Osteocyte (in vitro differentiated cells): ENCODE measurements at regions not wholly inside any gene's neighbourhood (a gene's known extent, or its start where the extent isn't known, plus 50 kb on each side); places are given as distances from the start of the nearest gene placed in this dataset.

Experiments
- DNase-seq: peaks from one replicate; pipeline ENCODE4 v3.0.0; 2021; ENCODE audit warnings: mixed read lengths; ENCODE audit not compliant: unreplicated experiment; ENCODE audit errors: extremely low spot score
- H3K27ac Mint-ChIP-seq: one replicate; pipeline ENCODE4 v1.8.0; 2021; ENCODE audit warnings: mild to moderate bottlenecking, mixed read lengths; ENCODE audit not compliant: unreplicated experiment
- H3K27me3 Mint-ChIP-seq: one replicate; pipeline ENCODE4 v1.8.0; 2021; ENCODE audit warnings: mixed read lengths; ENCODE audit not compliant: unreplicated experiment
- H3K36me3 Mint-ChIP-seq: one replicate; pipeline ENCODE4 v1.8.0; 2021; ENCODE audit warnings: mixed read lengths; ENCODE audit not compliant: unreplicated experiment
- H3K4me1 Mint-ChIP-seq: one replicate; pipeline ENCODE4 v1.8.0; 2021; ENCODE audit warnings: mixed read lengths; ENCODE audit not compliant: unreplicated experiment
- H3K4me3 Mint-ChIP-seq: one replicate; pipeline ENCODE4 v1.8.0; 2021; ENCODE audit warnings: mild to moderate bottlenecking, moderate library complexity, mixed read lengths; ENCODE audit not compliant: unreplicated experiment
- H3K9me3 Mint-ChIP-seq: one replicate; pipeline ENCODE4 v1.8.0; 2021; ENCODE audit warnings: mixed read lengths; ENCODE audit not compliant: unreplicated experiment
- TF ChIP-seq, protein P1 (sequence below): fragments of 200-600 bp; sonication (generic); IDR thresholded peaks from 2 replicates; pipeline ENCODE4 v1.5.0; 2021; ENCODE audit warnings: antibody characterized with exemption, mild to moderate bottlenecking, moderate library complexity

- Mint-ChIP-seq H3K4me1 (no peaks in the 10 kb centered on the region), H3K36me3 (no peaks in the 10 kb centered on the region), H3K4me3 (no peak overlapping the region), H3K9me3 (peaks cover 14% of the 10 kb centered on the region), H3K27ac (no peak overlapping the region), H3K27me3 (no peaks in the 10 kb centered on the region)
- no peak for DNase-seq
- TF ChIP-seq, protein P1, sequence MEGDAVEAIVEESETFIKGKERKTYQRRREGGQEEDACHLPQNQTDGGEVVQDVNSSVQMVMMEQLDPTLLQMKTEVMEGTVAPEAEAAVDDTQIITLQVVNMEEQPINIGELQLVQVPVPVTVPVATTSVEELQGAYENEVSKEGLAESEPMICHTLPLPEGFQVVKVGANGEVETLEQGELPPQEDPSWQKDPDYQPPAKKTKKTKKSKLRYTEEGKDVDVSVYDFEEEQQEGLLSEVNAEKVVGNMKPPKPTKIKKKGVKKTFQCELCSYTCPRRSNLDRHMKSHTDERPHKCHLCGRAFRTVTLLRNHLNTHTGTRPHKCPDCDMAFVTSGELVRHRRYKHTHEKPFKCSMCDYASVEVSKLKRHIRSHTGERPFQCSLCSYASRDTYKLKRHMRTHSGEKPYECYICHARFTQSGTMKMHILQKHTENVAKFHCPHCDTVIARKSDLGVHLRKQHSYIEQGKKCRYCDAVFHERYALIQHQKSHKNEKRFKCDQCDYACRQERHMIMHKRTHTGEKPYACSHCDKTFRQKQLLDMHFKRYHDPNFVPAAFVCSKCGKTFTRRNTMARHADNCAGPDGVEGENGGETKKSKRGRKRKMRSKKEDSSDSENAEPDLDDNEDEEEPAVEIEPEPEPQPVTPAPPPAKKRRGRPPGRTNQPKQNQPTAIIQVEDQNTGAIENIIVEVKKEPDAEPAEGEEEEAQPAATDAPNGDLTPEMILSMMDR: no peak
Observed at GRCh38 chr16:6211644-6212043, 1114.0 kb upstream of the EEF2KMT start.

GRCh38 chr16:6209355-6209930 lies 1111.8 kb upstream of the EEF2KMT start:
- no peak for DNase-seq
- no peak overlapping the region for H3K27ac Mint-ChIP-seq
- TF ChIP-seq, protein P1: no peak
- H3K27me3 Mint-ChIP-seq: no peaks in the 10 kb centered on the region
- H3K9me3 Mint-ChIP-seq: peaks cover 12% of the 10 kb centered on the region
- H3K4me3 Mint-ChIP-seq: no peak overlapping the region
- H3K36me3 Mint-ChIP-seq: no peaks in the 10 kb centered on the region
- H3K4me1 Mint-ChIP-seq: no peaks in the 10 kb centered on the region

- H3K4me1 Mint-ChIP-seq: no peaks in the 10 kb centered on the region
- H3K4me3 Mint-ChIP-seq: no peak overlapping the region
- TF ChIP-seq, protein P1: no peak
- DNase-seq: no peak
- H3K27ac Mint-ChIP-seq: no peak overlapping the region
- peaks cover 20% of the 10 kb centered on the region for H3K9me3 Mint-ChIP-seq
- H3K36me3 Mint-ChIP-seq: no peaks in the 10 kb centered on the region
- no peaks in the 10 kb centered on the region for H3K27me3 Mint-ChIP-seq
Observed at GRCh38 chr16:6207580-6207979, 1110.0 kb upstream of the EEF2KMT start.

DNA sequence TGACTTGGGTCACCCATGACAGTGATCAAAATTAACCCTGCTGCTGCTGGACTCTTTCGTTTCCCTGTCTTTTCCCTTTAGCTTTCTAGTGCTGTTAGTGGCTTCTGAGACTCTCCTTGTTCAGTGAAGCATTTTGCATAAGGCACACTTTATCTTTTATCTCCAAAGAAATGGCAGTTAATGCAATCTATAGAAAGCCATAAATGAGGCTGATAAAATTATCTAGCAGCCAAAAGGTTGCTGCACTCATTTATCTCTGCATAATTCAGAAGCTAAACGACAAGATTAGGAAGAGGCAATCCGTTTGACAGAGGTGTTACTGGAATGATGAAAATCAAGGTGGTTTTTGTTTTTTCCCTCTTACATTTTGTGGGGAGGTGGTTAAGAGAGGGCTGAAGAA lies 1109.5 kb upstream of the EEF2KMT start:
- Mint-ChIP-seq H3K4me3 (no peak overlapping the region), H3K9me3 (peaks cover 20% of the 10 kb centered on the region), H3K27me3 (no peaks in the 10 kb centered on the region), H3K4me1 (no peaks in the 10 kb centered on the region), H3K36me3 (no peaks in the 10 kb centered on the region), H3K27ac (no peak overlapping the region)
- no peak for DNase-seq
- TF ChIP-seq, protein P1: no peak

DNA sequence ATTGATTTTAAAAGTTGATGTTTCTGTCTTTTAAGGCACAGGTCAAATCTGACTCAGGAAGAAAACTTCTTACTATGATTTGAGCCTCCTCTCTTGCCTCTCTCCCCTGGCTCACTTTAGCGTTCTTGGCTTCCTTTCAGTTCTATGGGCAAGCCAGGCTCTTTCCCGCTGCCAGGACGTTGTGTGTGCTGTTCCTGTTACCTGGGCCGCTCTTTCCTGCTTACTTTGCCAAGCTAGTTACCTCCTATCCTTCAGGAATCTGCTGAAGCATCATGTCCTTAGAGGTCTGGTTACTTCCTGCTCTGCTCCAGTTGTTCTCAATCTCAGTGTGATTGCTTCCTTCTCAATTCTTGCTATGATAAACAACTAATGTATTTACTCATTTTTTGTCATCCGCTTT lies 1108.5 kb upstream of the EEF2KMT start:
- no peak overlapping the region for H3K27ac Mint-ChIP-seq
- no peak for DNase-seq
- H3K4me1 Mint-ChIP-seq: no peaks in the 10 kb centered on the region
- no peaks in the 10 kb centered on the region for H3K36me3 Mint-ChIP-seq
- H3K27me3 Mint-ChIP-seq: no peaks in the 10 kb centered on the region
- H3K4me3 Mint-ChIP-seq: no peak overlapping the region
- peaks cover 24% of the 10 kb centered on the region for H3K9me3 Mint-ChIP-seq
- TF ChIP-seq, protein P1: no peak
